ENCODE measurements at regions not wholly inside any gene's neighbourhood (a gene's known extent, or its start where the extent isn't known, plus 50 kb on each side); places are given as distances from the start of the nearest gene placed in this dataset.

GRCh38 chr12:58025431-58025830 is 84.1 kb downstream of the ATP23 start:
- H3K4me2 ChIP-seq (replicated peaks; ENCODE audit: low read depth, low read length, poor library complexity, severe bottlenecking): no peak overlapping the region
- H4K20me1 ChIP-seq (ENCODE audit: control insufficient read depth, insufficient read depth, low read length, poor library complexity, severe bottlenecking): no peaks in the 10 kb centered on the region
- Mint-ChIP-seq H3K4me1 (no peaks in the 10 kb centered on the region), H3K27me3 (peaks cover 22% of the 10 kb centered on the region), H3K9me3 (ENCODE audit: insufficient read depth) (peaks cover 5% of the 10 kb centered on the region), H3K27ac (no peak overlapping the region), H3K4me3 (no peak overlapping the region)
- H3K27ac ChIP-seq (ENCODE audit: low read length in 2 of 2): no peak overlapping the region
- ChIA-PET POLR2A (no interaction called here), CTCF (no interaction called here)
- H3K36me3 ChIP-seq (replicated peaks in 1 of 2; ENCODE audit: control extremely low read depth in 1 of 2, control insufficient read depth in 1 of 2, extremely low read depth in 1 of 2, insufficient read depth in 2 of 2, low read length in 1 of 2): no peaks in the 10 kb centered on the region
- peaks cover 0 to 7% (median 0%) of the 10 kb centered on the region in 4 experiments for H3K27me3 ChIP-seq (replicated peaks in 1 of 4; ENCODE audit: control extremely low read depth in 1 of 4, control insufficient read depth in 3 of 4, insufficient read depth in 4 of 4, low read length in 3 of 4)
- no peaks in the 10 kb centered on the region for H3K4me1 ChIP-seq (ENCODE audit: control insufficient read depth in 2 of 2, insufficient read depth in 2 of 2, low read length in 2 of 2)
- intact Hi-C loops (cut with micrococcal nuclease): no loop called here
- H2AFZ ChIP-seq (ENCODE audit: insufficient read depth, low read depth, low read length, poor library complexity, severe bottlenecking): no peak overlapping the region
- H3K79me2 ChIP-seq (ENCODE audit: control insufficient read depth, insufficient read depth, low read length): no peaks in the 10 kb centered on the region
- peaks cover 1 to 7% (median 3%) of the 10 kb centered on the region in 3 donors for H3K9me3 ChIP-seq (ENCODE audit: control extremely low read depth in 1 of 3, control insufficient read depth in 2 of 3, insufficient read depth in 1 of 3, low read length in 2 of 3)
- no peak overlapping the region for H3K4me3 ChIP-seq (ENCODE audit: control extremely low read depth in 1 of 5, extremely low read depth in 1 of 5, insufficient read depth in 1 of 5, low read depth in 2 of 5, low read length in 4 of 5)
- no peak overlapping the region for H3K9ac ChIP-seq (ENCODE audit: low read length)
- DNase-seq: no peak
- TF ChIP-seq CTCF (IDR thresholded peaks at IDR 0.05): no peak
- TF ChIP-seq EZH2 (IDR thresholded peaks at IDR 0.05; ENCODE audit: borderline replicate concordance, insufficient read depth, low read depth, low read length, poor library complexity, severe bottlenecking): no peak
- ATAC-seq (ENCODE audit: low read depth): no peak

- ChIA-PET CTCF (no interaction called here), POLR2A (no interaction called here)
- H3K9me3 Mint-ChIP-seq (ENCODE audit: insufficient read depth): peaks cover 7% of the 10 kb centered on the region
- Histone ChIP-seq H4K20me1 (ENCODE audit: control insufficient read depth, insufficient read depth, low read length, poor library complexity, severe bottlenecking) (no peaks in the 10 kb centered on the region), H2AFZ (ENCODE audit: insufficient read depth, low read depth, low read length, poor library complexity, severe bottlenecking) (no peak overlapping the region), H3K27ac (ENCODE audit: low read length in 2 of 2) (no peak overlapping the region), H3K27me3 (replicated peaks in 1 of 4; ENCODE audit: control extremely low read depth in 1 of 4, control insufficient read depth in 3 of 4, insufficient read depth in 4 of 4, low read length in 3 of 4) (peaks cover 0 to 7% (median 0%) of the 10 kb centered on the region in 4 experiments), H3K4me1 (ENCODE audit: control insufficient read depth in 2 of 2, insufficient read depth in 2 of 2, low read length in 2 of 2) (no peaks in the 10 kb centered on the region), H3K9me3 (ENCODE audit: control extremely low read depth in 1 of 3, control insufficient read depth in 2 of 3, insufficient read depth in 1 of 3, low read length in 2 of 3) (peaks cover 1 to 10% (median 3%) of the 10 kb centered on the region in 3 donors), H3K9ac (ENCODE audit: low read length) (no peak overlapping the region), H3K4me3 (ENCODE audit: control extremely low read depth in 1 of 5, extremely low read depth in 1 of 5, insufficient read depth in 1 of 5, low read depth in 2 of 5, low read length in 4 of 5) (no peak overlapping the region), H3K79me2 (ENCODE audit: control insufficient read depth, insufficient read depth, low read length) (no peaks in the 10 kb centered on the region), H3K36me3 (replicated peaks in 1 of 2; ENCODE audit: control extremely low read depth in 1 of 2, control insufficient read depth in 1 of 2, extremely low read depth in 1 of 2, insufficient read depth in 2 of 2, low read length in 1 of 2) (no peaks in the 10 kb centered on the region), H3K4me2 (replicated peaks; ENCODE audit: low read depth, low read length, poor library complexity, severe bottlenecking) (no peak overlapping the region)
- DNase-seq (no peak), ATAC-seq (ENCODE audit: low read depth) (no peak)
- intact Hi-C loops (cut with micrococcal nuclease): no loop called here
- no peaks in the 10 kb centered on the region for H3K4me1 Mint-ChIP-seq
- peaks cover 18% of the 10 kb centered on the region for H3K27me3 Mint-ChIP-seq
- H3K27ac Mint-ChIP-seq: no peak overlapping the region
- TF ChIP-seq EZH2 (IDR thresholded peaks at IDR 0.05; ENCODE audit: borderline replicate concordance, insufficient read depth, low read depth, low read length, poor library complexity, severe bottlenecking) (no peak), CTCF (IDR thresholded peaks at IDR 0.05) (no peak)
- no peak overlapping the region for H3K4me3 Mint-ChIP-seq
Measured at GRCh38 chr12:58026426-58026825, 85.1 kb downstream of the ATP23 start.

All from B cell (primary cell).